ENCODE measurements at regions not wholly inside any gene's neighbourhood (a gene's known extent, or its start where the extent isn't known, plus 50 kb on each side); places are given as distances from the start of the nearest gene placed in this dataset.

DNA sequence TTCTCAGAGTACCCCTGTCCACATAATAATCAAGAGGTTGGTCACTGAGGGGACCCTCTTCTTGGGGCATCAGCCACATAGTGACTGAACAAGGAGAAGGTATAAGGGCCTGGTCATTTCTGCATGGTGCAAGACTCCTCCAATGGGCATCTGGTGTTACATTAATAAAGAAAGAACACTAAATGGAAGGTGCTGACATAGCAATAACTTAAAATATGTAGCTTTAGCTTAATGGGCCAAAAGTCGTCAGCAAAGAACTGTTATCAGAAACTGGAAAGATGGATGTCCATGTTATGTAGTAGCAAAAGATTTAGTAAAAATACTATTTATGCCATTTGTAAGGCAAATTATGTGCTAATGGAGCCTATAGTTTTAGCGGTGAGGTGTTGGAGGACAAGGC, 916.5 kb upstream of the SOX11 start:
- TF ChIP-seq, protein P1, sequence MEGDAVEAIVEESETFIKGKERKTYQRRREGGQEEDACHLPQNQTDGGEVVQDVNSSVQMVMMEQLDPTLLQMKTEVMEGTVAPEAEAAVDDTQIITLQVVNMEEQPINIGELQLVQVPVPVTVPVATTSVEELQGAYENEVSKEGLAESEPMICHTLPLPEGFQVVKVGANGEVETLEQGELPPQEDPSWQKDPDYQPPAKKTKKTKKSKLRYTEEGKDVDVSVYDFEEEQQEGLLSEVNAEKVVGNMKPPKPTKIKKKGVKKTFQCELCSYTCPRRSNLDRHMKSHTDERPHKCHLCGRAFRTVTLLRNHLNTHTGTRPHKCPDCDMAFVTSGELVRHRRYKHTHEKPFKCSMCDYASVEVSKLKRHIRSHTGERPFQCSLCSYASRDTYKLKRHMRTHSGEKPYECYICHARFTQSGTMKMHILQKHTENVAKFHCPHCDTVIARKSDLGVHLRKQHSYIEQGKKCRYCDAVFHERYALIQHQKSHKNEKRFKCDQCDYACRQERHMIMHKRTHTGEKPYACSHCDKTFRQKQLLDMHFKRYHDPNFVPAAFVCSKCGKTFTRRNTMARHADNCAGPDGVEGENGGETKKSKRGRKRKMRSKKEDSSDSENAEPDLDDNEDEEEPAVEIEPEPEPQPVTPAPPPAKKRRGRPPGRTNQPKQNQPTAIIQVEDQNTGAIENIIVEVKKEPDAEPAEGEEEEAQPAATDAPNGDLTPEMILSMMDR (IDR thresholded peaks at IDR 0.05; ENCODE audit: low read depth, low read length, poor library complexity, severe bottlenecking), result no peak
- TF ChIP-seq EZH2phosphoT487 (IDR thresholded peaks at IDR 0.05; ENCODE audit: borderline replicate concordance, low read length), result no peak
